GM21423 (cell line): ENCODE measurements at regions not wholly inside any gene's neighbourhood (a gene's known extent, or its start where the extent isn't known, plus 50 kb on each side); places are given as distances from the start of the nearest gene placed in this dataset.
"Not testable (repeated sequence)": the region's sequence is repeated elsewhere in the genome, so short reads cannot be mapped to it uniquely, and the experiment has no call there.

Experiments
- ATAC-seq: cut with Tn5 transposase; IDR thresholded peaks from one replicate; pipeline ENCODE4 v1.9.1; 2021; ENCODE audit warnings: mild to moderate bottlenecking, moderate library complexity; ENCODE audit not compliant: unreplicated experiment

- ATAC-seq = not testable (repeated sequence)
These were observed 168.5 kb downstream of the LAT start for GRCh38 chr16:29153307-29153706.

- not testable (repeated sequence) for ATAC-seq
These were observed 167.7 kb downstream of the LAT start for GRCh38 chr16:29152544-29153031.

- ATAC-seq = no peak
These were observed 166.5 kb downstream of the LAT start for GRCh38 chr16:29151317-29151716.

GRCh38 chr16:29149912-29150311 is 165.1 kb downstream of the LAT start:
- not testable (repeated sequence) for ATAC-seq

- no peak for ATAC-seq
These were observed 164.0 kb downstream of the LAT start for GRCh38 chr16:29148867-29149272.

- ATAC-seq = no peak
These were observed 163.4 kb downstream of the LAT start for GRCh38 chr16:29148131-29148691.

GRCh38 chr16:29147710-29148109 is 162.9 kb downstream of the LAT start:
- ATAC-seq = not testable (repeated sequence)

- not testable (repeated sequence) for ATAC-seq
These were observed 162.2 kb downstream of the LAT start for GRCh38 chr16:29146808-29147643.

GRCh38 chr16:29146266-29146665 is 161.4 kb downstream of the LAT start:
- no peak for ATAC-seq

GRCh38 chr16:29145486-29146225 is 160.8 kb downstream of the LAT start:
- ATAC-seq = not testable (repeated sequence)

GRCh38 chr16:29145086-29145485 is 160.2 kb downstream of the LAT start:
- not testable (repeated sequence) for ATAC-seq

- ATAC-seq = not testable (repeated sequence)
These were observed 159.8 kb downstream of the LAT start for GRCh38 chr16:29144669-29145062.

- ATAC-seq = not testable (repeated sequence)
These were observed 159.2 kb downstream of the LAT start for GRCh38 chr16:29143739-29144668.

GRCh38 chr16:29142506-29142905 is 157.7 kb downstream of the LAT start:
- ATAC-seq = not testable (repeated sequence)

- ATAC-seq = no peak
These were observed 156.9 kb downstream of the LAT start for GRCh38 chr16:29141586-29142324.

GRCh38 chr16:29141121-29141520 is 156.3 kb downstream of the LAT start:
- not testable (repeated sequence) for ATAC-seq

GRCh38 chr16:29139901-29140855 is 155.3 kb downstream of the LAT start:
- not testable (repeated sequence) for ATAC-seq

GRCh38 chr16:29139261-29139802 is 154.5 kb downstream of the LAT start:
- no peak for ATAC-seq
